Adipocyte (in vitro differentiated cells): ENCODE measurements at regions not wholly inside any gene's neighbourhood (a gene's known extent, or its start where the extent isn't known, plus 50 kb on each side); places are given as distances from the start of the nearest gene placed in this dataset.
A peak's percentile ranks its signal among the peaks of the same experiment; 100 is the strongest.

ENCODE experiments used
- DNase-seq: peaks from one replicate; pipeline ENCODE4 v3.0.0-alpha.2; 2015; ENCODE audit warnings: low read depth
- H3K27me3 ChIP-seq: replicated peaks from 2 replicates; pipeline ENCODE4 v1.7.0; 2013; ENCODE audit warnings: mild to moderate bottlenecking, low read length, moderate library complexity; ENCODE audit not compliant: control insufficient read depth, insufficient read depth
- H3K36me3 ChIP-seq: 2 replicates; pipeline ENCODE4 v1.7.0; 2013; ENCODE audit warnings: low read length, mild to moderate bottlenecking, moderate library complexity; ENCODE audit not compliant: control insufficient read depth, insufficient read depth, severe bottlenecking
- H3K4me1 ChIP-seq: 2 replicates; pipeline ENCODE4 v1.7.0; 2013; ENCODE audit warnings: mild to moderate bottlenecking, low read length, moderate library complexity; ENCODE audit not compliant: control insufficient read depth, insufficient read depth
- H3K4me3 ChIP-seq: 2 replicates; pipeline ENCODE4 v1.7.0; 2013; ENCODE audit warnings: mild to moderate bottlenecking, low read length, moderate library complexity
- H3K9ac ChIP-seq: 2 replicates; pipeline ENCODE4 v1.7.0; 2013; ENCODE audit warnings: mild to moderate bottlenecking, low read length, moderate library complexity
- H3K9me3 ChIP-seq: 2 replicates; pipeline ENCODE4 v1.7.0; 2013; ENCODE audit warnings: mild to moderate bottlenecking, low read length, moderate library complexity; ENCODE audit not compliant: control insufficient read depth

GRCh38 chr1:82801176-82801575 is 1000.4 kb downstream of the ADGRL2 start:
- Histone ChIP-seq H3K9me3 (peaks cover 10% of the 10 kb centered on the region), H3K4me1 (no peaks in the 10 kb centered on the region), H3K4me3 (no peak overlapping the region), H3K27me3 (no peaks in the 10 kb centered on the region), H3K9ac (no peak overlapping the region), H3K36me3 (no peaks in the 10 kb centered on the region)
- DNase-seq: no peak

GRCh38 chr1:82800721-82801120 is 1000.0 kb downstream of the ADGRL2 start:
- Histone ChIP-seq H3K4me3 (no peak overlapping the region), H3K9ac (no peak overlapping the region), H3K4me1 (no peaks in the 10 kb centered on the region), H3K36me3 (no peaks in the 10 kb centered on the region), H3K9me3 (peaks cover 10% of the 10 kb centered on the region), H3K27me3 (no peaks in the 10 kb centered on the region)
- DNase-seq: no peak

- no peak overlapping the region for H3K9ac ChIP-seq
- no peak overlapping the region for H3K4me3 ChIP-seq
- no peak for DNase-seq
- H3K9me3 ChIP-seq: peaks cover 10% of the 10 kb centered on the region
- H3K36me3 ChIP-seq: no peaks in the 10 kb centered on the region
- no peaks in the 10 kb centered on the region for H3K4me1 ChIP-seq
- H3K27me3 ChIP-seq: no peaks in the 10 kb centered on the region
Observed at GRCh38 chr1:82799261-82799660, 998.5 kb downstream of the ADGRL2 start.

DNA sequence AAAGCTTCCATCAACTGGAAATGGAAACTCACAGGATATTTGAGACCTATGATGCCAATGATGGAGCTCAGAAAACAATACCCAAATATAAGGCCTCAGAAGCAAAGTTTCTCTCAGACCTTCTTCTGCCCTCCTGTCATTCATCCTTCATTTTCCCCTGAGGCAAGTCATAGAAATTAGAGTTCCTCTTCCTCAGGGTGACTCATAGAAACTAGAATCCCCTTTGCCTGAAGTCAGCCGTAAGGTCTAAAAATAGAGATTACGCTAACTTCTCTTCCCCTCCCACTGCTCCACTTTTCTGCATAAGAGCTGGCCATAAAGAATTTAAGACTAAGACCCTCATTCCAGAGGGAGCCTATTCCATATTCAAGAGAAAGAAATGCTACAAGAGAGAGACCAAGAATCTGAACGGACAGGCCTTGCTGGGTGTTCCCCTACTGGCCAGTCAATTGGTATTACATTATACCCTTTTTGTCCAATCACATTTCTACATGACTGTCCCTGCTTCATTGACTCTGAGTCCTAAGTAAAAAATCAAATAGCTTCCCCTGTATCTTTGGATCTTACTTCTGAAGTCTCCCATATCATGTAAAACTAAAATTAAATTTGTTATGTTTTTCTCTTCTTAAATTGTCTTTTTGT is 994.9 kb downstream of the ADGRL2 start:
- peaks cover 14% of the 10 kb centered on the region for H3K9me3 ChIP-seq
- H3K4me1 ChIP-seq: no peaks in the 10 kb centered on the region
- no peak overlapping the region for H3K4me3 ChIP-seq
- H3K9ac ChIP-seq: no peak overlapping the region
- H3K27me3 ChIP-seq: no peaks in the 10 kb centered on the region
- DNase-seq: no peak
- no peaks in the 10 kb centered on the region for H3K36me3 ChIP-seq

GRCh38 chr1:82792151-82792550 is 991.4 kb downstream of the ADGRL2 start:
- DNase-seq: no peak
- Histone ChIP-seq H3K36me3 (no peaks in the 10 kb centered on the region), H3K27me3 (no peaks in the 10 kb centered on the region), H3K9me3 (peaks cover 11% of the 10 kb centered on the region), H3K4me1 (peaks cover 8% of the 10 kb centered on the region), H3K4me3 (no peak overlapping the region), H3K9ac (no peak overlapping the region)

GRCh38 chr1:82790556-82790955 is 989.8 kb downstream of the ADGRL2 start:
- Histone ChIP-seq H3K9ac (no peak overlapping the region), H3K36me3 (no peaks in the 10 kb centered on the region), H3K27me3 (no peaks in the 10 kb centered on the region), H3K4me1 (peaks cover 9% of the 10 kb centered on the region), H3K4me3 (no peak overlapping the region), H3K9me3 (peaks cover 11% of the 10 kb centered on the region)
- DNase-seq: no peak

- Histone ChIP-seq H3K9ac (no peak overlapping the region), H3K36me3 (no peaks in the 10 kb centered on the region)
Observed at GRCh38 chr1:82788660-82789059, 987.9 kb downstream of the ADGRL2 start.

GRCh38 chr1:82788038-82788437 is 987.3 kb downstream of the ADGRL2 start:
- Histone ChIP-seq H3K27me3 (no peaks in the 10 kb centered on the region), H3K36me3 (no peaks in the 10 kb centered on the region), H3K4me1 (peaks cover 9% of the 10 kb centered on the region), H3K9me3 (peaks cover 11% of the 10 kb centered on the region), H3K9ac (no peak overlapping the region), H3K4me3 (no peak overlapping the region)
- DNase-seq: no peak

More at GRCh38 chr1:82788660-82789059, 987.9 kb downstream of the ADGRL2 start:
- H3K9me3 ChIP-seq: peaks cover 11% of the 10 kb centered on the region
- H3K4me1 ChIP-seq: peaks cover 9% of the 10 kb centered on the region
- H3K27me3 ChIP-seq: no peaks in the 10 kb centered on the region
- no peak for DNase-seq
- no peak overlapping the region for H3K4me3 ChIP-seq

DNA sequence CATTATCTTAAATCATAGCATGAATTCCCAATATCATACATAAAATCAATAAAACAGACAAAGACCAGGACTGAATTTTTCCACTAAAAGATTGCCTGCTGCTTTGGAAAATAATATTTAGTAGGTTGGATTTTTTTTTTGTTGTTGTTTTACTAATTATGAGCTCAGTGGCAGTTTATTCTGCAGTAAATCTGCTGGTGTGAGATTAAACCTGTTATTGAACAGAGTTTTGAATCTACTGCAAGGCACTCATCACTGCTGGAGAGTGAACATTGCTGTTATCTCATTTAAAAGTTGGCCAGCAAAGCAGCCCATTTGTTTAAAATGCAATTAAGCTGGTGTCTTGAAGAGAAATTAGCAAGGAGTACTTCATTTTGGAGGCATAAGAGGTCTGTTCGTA is 986.1 kb downstream of the ADGRL2 start:
- H3K4me1 ChIP-seq: peaks cover 9% of the 10 kb centered on the region
- no peak for DNase-seq

GRCh38 chr1:82785268-82785790 is 984.6 kb downstream of the ADGRL2 start:
- H3K4me3 ChIP-seq: no peak overlapping the region
- no peaks in the 10 kb centered on the region for H3K36me3 ChIP-seq
- H3K9me3 ChIP-seq: peaks cover 3% of the 10 kb centered on the region
- H3K27me3 ChIP-seq: no peaks in the 10 kb centered on the region
- DNase-seq: peak; percentile 3
- no peak overlapping the region for H3K9ac ChIP-seq
- H3K4me1 ChIP-seq: peaks cover 9% of the 10 kb centered on the region

More for the DNA sequence above, 986.1 kb downstream of the ADGRL2 start:
- H3K36me3 ChIP-seq: no peaks in the 10 kb centered on the region
- H3K4me3 ChIP-seq: no peak overlapping the region
- H3K9me3 ChIP-seq: peaks cover 11% of the 10 kb centered on the region
- H3K9ac ChIP-seq: no peak overlapping the region
- no peaks in the 10 kb centered on the region for H3K27me3 ChIP-seq

- no peaks in the 10 kb centered on the region for H3K27me3 ChIP-seq
- DNase-seq: no peak
- H3K4me1 ChIP-seq: peaks cover 9% of the 10 kb centered on the region
- H3K9me3 ChIP-seq: no peaks in the 10 kb centered on the region
- H3K36me3 ChIP-seq: no peaks in the 10 kb centered on the region
- no peak overlapping the region for H3K9ac ChIP-seq
- H3K4me3 ChIP-seq: no peak overlapping the region
Observed at GRCh38 chr1:82783044-82783443, 982.3 kb downstream of the ADGRL2 start.

DNA sequence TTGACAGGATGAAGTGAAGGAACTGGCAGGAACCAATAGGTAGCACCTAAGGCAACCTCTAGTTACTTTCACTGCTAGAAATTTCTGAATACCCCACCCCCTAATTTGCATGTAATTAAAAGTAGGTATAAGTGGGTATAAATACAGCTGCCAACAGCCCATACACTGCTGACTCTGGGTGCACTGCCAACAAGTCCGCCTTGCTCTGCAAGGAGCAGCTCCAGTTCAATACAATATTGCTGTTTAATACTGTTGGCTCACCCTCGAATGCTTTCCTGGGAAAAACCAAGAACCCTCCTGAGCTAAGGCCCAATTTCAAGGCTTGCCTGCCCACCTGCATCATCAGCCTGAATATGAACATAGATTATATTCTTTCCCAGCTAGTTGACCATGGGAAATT is 981.9 kb downstream of the ADGRL2 start:
- no peak for DNase-seq
- H3K9ac ChIP-seq: no peak overlapping the region

More for the DNA sequence above, 981.9 kb downstream of the ADGRL2 start:
- Histone ChIP-seq H3K9me3 (no peaks in the 10 kb centered on the region), H3K27me3 (no peaks in the 10 kb centered on the region), H3K4me1 (peaks cover 6% of the 10 kb centered on the region), H3K36me3 (no peaks in the 10 kb centered on the region), H3K4me3 (no peak overlapping the region)
